NCI-H146 treated with DMSO at 0.1 percent for 48 hours (cell line): ENCODE measurements at regions not wholly inside any gene's neighbourhood (a gene's known extent, or its start where the extent isn't known, plus 50 kb on each side); places are given as distances from the start of the nearest gene placed in this dataset.
"Not testable (repeated sequence)": the region's sequence is repeated elsewhere in the genome, so short reads cannot be mapped to it uniquely, and the experiment has no call there.

ENCODE experiments used
- DNase-seq: peaks from one replicate; lab custom pipeline; 2025; ENCODE audit not compliant: unreplicated experiment; lab: John Stamatoyannopoulos, UW

DNA sequence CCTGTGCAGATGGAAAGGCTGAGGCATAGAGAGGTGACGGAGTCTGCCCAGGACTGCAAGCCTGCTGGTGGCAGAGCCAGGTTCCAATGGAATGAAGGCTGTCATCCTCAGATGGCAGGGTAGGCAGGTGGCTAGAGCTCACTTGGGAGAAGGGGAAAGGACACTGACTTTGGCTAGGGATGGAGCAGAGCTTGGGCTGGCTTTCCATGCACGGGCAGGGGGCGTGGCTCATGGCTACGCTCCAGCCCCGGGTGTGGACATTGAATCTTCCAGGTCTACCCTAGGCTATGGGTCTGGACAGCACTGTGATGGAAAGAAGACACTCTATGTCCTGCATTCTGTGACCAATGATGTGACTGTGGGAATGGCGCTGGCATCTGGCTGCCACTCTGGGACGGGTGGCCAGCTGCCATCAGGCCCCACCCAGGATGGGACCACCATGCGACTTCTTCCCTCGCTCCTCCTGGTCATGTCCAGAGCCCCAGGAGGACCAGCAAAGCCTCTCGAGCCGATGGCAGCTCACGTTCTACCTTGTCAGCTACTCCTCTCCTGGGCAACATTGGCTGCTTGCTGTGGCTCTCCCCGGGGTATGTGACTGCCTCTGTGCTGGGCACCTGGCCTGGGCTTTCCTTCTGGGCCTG lies 398.7 kb downstream of the TMEM121 start:
- no peak for DNase-seq

DNA sequence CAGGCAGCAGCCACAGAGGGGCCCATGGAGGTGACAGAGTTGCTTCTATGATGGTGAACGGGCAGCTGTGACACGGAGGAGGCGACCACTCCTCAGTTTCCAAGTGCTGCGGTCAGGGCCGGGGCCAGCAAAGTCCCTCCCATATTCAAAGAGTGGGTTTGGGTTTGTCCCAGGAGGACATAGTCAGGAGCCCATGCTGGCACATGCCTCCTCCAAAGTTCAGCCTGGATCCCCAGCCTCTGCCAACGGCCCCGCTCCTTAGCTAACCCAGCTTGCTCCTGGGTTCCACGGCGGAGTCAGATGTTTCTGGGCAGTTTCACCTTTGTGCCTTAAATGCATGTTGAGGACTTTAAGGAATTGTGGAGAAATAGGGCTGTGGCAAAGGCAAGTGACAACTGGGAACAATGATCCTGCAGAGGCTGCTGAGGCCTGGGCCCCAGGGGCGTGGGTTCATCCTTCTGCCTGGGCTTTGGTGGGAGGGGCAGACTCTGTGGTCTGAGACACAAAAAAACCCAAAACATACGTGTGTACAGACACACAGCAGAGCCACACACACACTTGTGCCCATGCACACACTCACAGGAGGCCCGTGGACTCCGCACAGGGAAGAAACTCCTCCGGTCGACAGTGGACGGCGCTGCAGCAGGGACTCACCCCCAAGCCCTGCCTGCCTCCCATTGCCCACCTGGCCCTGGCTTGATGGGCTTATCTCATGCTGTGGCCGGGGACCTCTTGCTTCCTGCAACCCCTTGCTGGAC lies 399.4 kb downstream of the TMEM121 start:
- DNase-seq: no peak

DNA sequence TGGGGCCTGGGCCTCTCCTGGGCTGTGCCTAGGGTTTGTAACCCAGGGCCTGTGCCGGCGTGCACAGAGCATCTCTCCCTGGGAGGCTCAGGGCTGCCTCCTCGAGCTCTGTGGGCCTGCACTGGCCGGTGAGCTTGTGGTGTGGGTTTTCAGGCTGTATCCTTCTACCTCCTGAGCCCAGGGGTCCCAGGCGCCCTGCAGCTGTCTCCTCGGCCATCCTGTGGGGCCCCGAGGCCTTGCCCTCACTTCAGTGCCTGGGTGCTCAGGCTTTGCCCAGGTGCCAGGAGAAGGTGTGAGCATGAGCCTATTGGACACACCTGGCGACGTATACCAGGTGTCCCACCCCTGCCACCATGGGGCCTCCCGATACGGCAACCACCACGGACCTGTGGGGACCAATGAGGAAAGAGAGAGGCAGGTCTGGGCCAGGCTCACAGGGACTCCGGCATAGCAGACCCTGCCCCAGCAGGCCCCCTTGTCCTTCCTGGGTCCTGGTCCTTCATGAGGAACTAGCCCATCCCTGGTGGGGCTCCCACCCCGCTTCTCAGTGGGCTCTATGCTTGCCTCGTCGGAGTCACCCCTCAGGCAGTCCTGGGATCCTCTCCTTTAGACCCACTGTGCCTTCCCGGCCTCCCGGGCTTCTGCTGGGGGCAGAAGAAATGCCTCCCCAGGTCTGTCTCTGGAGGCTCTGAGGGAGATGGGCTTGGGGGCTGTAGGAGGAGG lies 400.2 kb downstream of the TMEM121 start:
- no peak for DNase-seq

DNA sequence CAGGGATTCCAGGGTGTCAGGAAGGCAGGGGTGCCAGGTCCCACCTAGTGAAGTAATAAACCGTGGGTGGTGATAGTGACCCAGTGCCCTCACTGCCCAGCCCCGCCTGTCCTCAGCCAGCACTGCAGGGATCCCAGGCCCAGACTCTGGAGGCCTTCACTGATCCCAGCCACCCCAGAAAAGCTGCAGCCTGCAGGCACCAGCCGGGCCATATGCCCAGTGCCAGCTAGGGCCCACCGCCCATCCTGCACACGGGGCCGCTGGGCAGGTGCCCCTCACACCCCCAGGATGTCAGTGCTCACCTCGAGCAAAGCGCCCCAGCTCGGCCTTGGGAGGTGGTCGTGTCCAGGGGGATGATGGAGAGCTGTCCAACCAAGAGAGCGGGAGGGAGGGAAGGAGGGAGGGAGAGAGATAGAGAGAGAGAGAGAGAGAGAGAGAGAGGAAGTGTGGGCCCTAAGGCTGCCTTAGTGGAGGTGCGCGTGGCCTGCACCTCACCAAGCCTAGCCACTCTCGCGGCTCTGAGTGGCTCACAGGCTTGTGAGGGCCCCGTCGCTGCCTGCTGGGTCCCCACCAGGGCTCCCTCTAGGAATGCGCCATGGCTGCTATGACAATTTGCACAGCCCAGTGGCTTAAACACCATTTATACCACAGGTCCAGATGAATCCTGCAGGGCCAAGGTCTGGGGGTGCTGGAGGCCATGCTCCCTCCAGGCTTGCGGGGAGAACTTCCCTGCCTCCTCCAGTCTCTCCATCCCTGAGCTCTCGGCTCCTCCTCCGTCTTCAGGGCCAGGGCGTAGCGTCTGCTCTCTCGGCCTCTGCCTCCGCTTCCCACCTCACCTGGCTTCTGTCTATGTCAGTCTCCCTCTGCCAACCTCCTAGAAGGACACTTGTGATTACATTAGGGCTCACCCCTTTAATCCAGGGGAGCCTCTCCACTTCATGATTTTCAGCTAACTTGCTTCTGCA lies 401.0 kb downstream of the TMEM121 start:
- no peak for DNase-seq

DNA sequence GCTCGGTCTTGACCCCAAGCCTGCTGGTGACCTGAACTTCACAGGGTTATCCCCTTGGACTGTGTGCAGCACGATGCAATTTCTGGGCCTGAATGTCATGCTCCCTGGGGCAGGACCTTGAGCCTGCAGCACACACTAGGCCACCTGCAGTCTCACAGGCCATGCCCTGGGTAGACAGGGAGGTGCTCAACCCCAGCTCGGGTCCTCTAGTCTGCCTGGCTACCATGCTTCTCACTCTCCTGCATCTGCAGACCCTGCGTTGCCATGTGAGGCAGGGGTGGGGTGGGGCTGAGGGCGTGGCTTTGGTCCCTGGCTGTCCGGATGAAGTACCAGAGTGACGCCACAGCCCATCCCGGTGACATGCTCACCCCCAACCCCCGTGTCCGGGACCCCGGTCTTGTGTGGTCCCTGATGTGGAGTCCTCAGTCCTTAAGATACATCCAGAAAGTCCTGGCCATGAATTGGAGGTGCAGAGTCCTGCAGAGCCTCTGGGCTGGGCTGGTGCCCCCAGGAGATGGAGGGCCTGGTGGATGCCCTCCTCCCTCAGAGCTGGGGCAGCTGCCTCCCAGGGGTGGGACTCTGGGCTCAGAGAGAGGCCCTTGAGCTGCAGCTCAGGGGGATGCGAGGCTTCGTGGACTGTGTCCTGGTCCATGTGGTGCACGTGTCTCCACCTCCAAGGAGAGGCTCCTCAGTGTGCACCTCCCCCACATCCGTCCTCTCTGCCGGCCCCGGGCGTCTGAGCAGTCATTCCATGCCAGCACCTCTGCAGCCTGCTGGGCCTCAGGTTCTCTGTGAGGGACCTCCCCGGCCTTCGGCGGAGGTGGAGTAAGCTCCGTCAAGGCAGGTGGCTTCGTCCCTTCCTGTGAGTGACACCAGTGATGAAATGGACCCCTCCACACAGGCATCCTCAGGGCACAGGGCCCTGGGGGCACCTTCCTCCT lies 402.1 kb downstream of the TMEM121 start:
- DNase-seq: not testable (repeated sequence)

DNA sequence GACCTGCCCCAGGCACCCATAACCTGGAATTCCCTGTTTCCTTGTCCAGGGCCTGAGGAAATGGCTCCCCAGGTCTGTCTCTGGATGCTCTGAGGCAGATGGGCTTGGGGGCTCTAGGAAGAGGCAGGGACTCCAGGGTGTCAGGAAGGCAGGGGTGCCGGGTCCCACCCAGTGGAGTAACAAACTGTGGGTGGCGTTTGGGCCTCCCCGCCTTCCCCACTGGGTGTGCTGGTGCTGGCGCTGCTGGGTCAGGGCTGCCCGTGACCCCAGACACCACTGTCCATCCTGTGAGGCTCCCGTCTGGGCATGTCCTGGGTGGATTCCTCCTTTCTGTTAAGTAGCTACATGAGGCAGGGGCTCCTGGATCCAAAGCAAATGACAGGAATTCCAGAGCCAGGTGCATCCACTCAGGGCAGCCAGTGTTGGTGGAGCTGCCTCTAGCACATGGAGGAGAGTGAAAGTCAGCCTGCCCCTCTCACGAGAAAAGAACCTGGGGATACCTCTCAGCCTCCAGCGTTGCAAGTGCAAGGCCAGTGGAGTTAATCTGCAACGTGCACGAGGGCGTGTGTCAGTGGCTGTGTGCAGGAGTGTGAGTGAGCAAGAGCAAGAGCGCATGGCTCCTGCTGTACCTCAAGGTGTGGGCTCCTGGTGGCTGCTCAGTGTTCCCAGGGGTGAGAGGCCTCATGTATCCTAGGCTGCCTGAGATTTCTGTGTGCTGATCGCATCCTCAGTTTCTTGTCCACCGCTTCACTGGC lies 403.1 kb downstream of the TMEM121 start:
- DNase-seq: no peak

DNA sequence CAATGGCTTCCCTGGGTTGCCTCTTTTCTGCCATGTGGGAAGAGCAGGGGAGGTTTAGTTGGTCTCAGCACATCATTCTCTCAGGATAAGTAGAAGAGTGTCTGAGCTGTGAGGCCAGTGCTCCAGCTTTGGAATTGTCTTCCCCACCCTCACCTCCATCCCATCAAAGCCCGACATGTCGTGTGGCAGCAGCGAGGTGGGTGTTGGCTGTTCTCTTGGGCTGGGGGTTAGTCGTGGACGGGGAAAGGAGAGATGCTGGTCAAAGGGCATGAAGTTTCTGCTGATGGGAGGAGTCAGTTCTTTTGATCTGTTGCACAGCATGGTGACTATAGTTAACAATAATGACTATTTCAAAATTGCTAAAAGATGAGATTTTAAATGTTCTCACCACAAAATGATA lies 404.2 kb downstream of the TMEM121 start:
- no peak for DNase-seq

DNA sequence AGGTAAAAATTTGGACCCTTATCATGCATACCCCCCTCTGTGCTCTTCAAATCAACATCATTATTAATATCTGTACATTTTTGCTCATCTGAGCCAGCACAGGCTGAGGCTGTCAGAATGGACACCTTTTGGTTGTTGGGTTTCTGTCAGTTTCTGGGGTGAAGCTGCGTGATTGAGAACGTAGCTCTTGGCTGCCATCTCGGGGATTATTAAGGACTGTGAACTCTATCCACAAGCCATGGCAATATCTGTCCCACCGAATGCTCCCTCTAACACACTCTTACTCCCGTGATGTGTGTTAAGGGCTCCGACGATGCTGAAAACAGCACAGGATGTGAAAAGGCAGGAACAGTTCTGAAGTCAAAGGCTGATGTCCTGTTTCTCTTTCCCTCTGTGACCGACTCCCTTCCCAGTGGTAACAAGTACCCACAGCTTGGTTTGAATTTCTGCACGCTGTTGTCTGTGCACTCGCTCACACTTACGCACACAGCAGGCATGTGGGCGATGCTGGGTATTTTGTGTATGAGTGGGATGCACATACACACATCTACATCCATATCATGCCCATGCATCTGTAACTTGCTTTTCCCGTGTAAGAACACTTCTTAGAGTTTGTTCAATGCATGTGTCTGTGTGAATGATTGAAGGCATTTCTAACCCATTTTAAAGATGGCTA lies 405.6 kb downstream of the TMEM121 start:
- no peak for DNase-seq

DNA sequence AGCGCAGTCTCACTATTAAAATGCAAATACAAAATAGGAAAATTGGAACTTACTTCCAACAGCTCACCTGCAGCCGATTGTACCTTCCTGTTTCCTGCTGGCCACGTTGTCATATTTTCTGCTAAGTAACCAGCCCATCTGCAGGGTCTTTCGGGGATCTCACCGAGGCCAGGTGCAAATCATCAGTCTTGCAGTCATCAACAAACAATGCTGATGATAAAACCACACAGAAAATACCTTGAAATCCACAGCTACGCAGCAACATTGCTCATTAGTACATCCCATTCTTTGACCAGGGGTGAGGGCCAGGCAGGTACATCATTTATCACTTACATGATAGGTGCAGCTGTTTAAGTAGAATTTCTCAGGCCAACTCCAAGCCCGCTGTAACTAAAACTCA lies 406.9 kb downstream of the TMEM121 start:
- DNase-seq: no peak

DNA sequence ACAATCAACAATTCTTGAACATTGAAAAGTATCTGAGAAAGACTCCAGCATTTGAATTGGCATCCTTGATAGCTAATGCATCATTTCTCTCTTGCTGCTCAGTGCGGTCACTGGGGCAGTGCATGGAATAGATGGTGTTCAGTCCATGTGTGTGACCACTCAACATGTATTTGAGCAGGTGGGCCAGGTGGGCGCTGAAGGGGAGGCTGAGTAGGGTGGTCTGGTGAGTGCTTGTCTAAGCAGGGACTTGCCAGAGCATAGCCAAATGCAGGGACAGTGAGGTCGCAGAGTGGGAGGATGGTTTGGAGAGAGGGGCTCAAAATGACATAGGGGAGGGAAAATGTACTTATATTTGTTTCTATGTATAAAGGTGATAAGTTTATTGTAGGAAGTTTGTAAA lies 409.0 kb downstream of the TMEM121 start:
- DNase-seq: no peak

DNA sequence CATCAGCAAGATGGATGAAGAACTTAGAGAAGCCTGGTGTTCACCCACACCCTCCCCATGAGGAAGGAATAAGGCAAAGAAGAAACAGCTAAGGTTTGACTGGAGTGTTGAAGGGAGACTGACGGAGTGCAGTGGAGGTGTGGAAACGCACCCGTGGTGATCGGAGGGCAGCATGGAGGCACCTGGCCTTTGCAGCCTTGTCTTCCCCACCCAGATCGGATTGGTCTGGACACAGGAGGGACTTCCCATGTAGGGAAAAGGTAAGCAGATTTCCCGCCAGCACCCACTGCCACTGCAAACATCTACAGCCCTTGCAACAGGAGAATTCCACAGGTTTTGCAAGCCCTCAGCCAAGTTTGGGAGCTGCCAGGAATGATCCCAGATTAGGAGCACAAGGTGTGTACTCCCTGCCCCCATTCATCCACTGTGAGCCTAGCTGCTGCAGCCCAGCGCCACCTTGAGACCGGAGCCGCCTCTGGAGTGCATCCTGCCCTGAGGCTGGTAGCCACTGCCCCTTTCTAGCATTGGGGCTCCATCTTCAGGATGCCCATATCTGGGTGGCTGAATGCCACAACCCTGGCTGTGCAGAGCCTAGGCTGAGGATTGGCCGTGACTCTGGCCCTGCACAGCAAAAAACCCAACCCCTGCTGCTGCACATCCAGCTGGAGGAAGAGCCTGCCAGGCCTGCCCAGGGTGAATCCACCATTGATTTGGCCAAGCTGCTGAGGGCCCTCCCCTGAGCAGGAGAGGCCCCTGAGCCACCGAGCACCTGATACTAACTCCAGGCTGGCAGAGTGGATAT lies 411.1 kb downstream of the TMEM121 start:
- DNase-seq: no peak

DNA sequence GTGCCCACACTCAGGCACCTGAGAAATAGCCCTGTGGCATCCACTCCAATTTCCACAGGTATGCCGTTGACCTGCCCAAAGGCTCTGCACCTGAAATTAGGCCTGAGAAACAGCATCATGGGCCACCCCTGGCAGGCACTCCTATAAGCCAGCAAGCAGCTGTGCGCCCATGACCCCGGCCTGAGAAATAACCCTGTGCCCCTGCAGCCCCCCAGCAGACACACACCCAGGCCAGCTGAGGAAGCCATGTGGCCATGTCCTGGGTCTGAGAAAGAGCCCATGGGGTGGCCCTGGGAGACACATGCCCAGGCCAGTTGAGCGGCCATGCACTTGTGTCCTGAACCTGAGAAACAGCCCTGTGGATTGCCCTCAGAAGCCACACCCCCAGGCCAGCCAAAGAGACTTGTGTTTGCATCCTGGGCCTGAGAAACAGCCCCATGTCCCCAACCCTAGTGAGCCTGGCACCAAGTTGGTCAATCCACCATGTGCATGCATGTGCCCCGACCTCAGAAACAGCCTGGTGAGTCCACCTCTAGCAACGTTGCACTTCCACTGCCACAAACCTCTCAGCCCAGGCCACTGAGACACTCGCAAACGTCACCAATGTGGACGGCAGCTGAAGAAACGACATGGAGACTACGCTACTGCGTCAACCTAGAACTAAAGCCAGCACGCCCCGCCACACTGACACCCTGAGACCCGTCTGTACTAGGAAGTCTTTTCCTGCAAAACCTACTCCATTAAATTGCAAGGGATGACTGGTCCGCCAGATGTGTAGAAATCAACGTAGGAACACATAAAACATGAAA lies 411.9 kb downstream of the TMEM121 start:
- DNase-seq: no peak

DNA sequence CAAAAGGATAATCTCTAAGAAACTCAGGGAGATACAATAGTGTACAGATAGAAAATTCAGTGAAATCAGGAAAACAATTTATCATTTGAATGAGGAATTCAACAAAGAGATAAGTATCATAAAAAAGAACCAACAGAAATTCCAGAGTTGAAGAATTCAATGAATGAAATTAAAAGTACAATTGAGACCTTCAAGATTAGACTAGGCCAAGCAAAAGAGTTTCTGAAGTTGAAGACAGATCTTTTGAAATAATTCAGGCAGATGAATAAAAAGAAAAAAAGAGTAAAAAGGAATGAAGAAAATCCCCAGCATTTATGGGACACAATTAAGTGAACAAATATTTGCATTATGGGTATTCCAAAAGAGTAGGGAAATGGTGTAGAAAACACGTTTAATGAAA lies 412.6 kb downstream of the TMEM121 start:
- no peak for DNase-seq

DNA sequence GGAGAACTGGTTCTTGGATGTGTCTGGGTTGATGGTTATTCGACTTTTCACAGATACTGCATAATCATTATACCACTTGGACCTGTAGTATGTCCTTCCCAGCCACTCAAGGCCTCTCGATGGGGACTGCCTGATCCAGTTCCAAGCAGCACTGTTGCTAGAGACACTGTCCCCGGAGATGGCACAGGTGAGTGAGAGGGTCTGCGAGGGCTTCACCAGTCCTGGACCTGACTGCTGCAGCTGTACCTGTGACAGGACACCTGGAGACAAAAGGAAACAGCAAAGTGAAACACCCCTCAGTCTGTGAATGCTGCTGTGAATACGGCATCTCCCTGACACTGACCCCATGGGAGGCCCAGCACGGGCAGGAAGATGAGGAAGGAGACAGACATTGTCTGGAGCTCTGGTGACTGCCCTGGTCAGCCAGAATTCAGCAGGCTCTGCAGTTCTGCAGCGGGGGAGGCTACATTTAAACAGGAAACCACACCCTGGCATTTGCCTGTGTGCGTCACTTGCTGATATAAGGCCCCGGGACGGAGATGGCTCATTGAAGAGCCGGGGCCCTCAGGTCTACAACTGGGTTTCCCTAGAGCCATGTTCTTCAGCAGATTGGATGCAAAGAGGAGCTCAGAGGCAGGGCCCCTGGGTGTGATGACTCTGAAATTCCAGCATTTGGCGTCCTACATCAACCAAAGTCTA lies 413.6 kb downstream of the TMEM121 start:
- DNase-seq: no peak

DNA sequence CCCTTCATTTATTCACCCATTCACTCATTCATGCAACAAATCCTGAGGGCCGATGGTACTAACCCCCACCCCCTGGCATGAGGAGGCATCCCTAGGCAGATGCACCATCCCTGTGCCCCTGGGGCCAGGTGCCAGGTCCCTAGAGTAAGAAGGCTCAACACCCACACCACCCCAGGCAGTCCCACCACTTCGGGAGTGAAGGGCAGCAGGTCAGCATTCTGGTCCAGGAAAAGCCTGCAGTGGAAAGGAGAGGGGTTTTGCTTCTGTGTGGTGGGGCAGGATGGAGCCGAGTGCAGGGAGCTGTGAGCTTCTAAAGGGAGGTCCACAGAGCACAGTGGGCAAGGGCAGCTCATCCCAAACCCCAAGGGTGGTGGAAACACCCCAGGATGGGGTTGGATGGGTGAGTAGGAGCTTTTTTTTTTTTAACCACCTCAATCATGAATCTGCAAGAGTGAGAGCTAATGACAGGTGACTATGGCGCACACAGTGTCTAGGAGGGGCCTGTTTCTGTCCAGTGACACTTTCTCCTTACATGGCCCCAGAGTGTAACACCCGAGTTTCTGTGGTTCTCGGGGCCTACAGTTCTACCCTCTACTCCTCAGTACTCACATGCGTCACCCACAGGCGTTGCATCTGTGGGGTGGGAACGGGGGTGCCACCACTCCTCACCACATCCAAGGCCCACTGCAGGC lies 414.3 kb downstream of the TMEM121 start:
- no peak for DNase-seq
